HG02642 (cell line): ENCODE measurements at regions not wholly inside any gene's neighbourhood (a gene's known extent, or its start where the extent isn't known, plus 50 kb on each side); places are given as distances from the start of the nearest gene placed in this dataset.
"Not testable (repeated sequence)": the region's sequence is repeated elsewhere in the genome, so short reads cannot be mapped to it uniquely, and the experiment has no call there.

Experiments used
- ATAC-seq: cut with Tn5 transposase; IDR thresholded peaks from one replicate; pipeline ENCODE4 v1.9.1; 2021; ENCODE audit warnings: mild to moderate bottlenecking; ENCODE audit not compliant: unreplicated experiment, poor library complexity

- no peak for ATAC-seq
Observed at GRCh38 chr3:94778289-94778688, 715.4 kb downstream of the NSUN3 start.

- ATAC-seq = no peak
Observed at GRCh38 chr3:94778814-94779494, 716.1 kb downstream of the NSUN3 start.

DNA sequence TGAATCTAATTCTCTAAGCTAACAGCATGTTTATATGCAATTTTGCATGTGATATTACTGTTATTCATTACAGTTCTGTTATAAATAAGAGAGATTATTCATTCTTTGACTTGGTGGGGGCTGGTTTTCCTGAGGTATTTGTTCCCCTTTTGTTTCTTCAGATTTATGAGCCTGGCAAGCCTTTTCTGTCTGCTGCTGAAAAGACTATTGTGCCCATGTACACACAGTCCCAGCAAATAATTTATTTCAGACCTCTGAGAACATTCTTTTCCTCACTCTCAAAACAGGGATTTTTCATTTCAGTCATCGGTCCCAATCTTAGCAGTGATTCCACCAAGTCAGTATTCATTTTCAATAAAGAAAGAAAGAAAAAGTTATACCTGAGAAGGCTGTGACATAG is 716.8 kb downstream of the NSUN3 start:
- ATAC-seq = no peak

DNA sequence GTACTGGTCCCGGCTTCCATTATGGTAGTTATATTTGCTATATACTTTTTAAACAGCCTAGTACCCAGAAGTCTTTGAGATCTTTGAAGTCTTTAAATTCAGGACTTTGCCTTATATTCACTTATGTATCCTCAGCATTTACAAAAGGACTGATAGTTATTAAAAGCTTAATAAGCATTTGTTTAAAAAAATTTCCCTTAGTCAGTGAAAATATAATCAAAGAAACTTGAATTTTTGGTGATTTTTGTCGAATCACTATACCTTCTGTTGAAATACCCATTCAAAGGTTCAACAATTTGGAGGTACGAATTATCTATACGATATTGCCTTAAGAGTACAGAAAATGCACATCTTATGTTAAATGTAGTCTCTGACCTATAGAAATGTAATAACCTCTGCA is 721.4 kb downstream of the NSUN3 start:
- ATAC-seq = no peak

DNA sequence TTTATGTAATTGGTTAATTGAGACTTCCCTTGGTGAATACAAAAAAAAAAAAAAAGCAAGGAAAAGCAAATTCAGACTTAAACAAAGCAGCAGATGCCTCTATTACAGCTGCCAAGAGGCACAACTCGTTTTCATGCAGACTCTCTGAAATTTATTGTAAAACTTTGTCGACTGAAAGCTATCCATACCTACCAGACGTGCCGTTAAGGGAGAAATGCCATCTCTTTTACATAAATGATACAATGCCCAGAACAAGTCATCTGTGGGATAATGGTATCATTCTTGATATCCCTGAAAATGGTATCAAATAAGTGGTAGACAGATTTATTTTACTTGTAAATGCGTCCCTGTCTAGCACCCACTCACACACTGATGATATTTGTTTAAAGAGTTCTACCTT is 724.2 kb downstream of the NSUN3 start:
- no peak for ATAC-seq

DNA sequence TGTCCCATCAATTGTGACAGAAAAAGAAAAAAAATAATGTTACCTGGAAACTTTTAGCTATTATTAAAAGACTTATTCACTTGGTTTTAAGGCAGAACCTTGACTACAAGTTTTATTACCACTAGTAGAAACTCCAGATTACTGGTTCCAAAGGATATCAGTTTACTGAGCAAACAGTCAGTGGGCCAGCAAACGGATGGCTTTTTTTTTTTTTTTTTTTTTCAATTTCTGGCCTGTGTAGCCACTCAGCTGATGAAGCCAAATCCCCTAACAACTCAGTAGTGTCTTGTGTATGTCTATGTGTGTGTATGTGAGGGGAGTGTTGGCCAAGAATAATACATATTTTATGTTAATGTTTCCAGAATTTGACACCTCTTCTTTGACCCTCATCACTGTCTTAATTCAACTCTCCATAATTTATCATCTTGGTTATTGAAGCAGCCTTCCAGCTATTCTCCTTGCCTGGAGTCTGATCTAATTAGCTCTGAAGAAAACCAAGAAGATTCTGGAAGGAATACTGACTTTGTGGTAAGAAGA is 724.9 kb downstream of the NSUN3 start:
- ATAC-seq = no peak

DNA sequence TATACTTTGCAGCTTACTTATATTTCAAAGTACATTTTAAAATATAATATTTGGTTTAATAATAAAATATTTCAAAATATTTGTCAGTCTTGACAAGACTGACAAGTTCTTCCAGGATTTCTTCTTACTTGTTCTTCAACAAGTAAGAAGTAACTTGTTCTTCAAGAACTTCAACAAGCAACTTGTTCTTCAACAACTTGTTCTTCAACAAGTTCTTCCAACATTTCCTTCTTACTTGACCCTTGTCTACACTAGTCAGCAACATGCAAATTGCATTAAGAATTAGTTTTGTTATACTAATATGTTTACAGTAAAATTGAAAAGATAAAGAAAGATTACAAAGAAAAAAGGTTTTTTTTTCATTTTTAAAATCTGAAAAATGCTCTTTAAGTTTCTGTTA is 731.7 kb downstream of the NSUN3 start:
- no peak for ATAC-seq

DNA sequence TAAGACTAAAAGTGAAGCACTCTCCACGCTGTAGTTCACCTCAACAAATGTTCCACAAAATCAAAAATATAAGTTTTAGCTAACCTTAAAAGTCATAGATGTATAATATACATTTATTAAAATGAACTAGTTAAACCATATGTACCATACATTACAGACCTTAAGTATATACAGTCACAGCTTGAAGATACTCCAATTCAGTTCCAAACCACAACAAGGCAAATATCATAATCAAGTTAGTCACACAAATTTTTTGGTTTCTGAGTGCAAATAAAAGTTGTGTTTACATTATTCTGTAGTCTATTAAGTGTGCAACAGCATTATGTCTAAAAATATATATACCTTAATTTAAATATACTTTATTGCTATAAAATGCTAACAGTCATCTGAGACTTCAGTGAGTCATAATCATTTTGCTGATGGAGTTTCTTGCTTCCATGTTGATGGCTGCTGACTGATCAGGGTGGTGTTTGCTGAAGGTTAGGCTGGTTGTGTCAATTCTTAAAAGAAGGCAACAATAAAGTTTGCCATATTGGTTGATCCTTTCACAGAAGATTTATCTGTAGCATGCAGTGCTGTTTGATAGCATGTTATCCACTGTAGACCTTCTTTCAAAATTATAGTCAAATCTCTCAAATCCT is 736.7 kb downstream of the NSUN3 start:
- ATAC-seq = no peak

DNA sequence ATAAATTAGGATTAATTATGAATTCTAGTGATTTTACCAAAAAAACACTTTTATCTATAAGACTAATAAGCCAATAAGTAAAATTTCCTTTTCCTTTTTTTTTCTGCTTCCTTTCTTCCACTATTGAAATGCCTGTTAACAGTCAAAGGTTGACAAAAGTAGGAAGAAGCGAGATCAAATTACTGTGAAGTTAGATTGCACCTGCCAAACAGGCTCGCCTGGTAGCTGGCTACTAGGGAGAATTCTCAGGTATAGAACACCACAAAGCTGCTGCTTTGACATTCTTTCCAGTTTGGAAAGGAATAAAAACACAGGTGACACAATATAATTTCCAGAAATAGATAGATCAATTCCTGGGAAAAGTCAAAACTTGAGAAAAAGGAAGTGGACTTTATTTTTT is 749.0 kb downstream of the NSUN3 start:
- ATAC-seq = no peak

DNA sequence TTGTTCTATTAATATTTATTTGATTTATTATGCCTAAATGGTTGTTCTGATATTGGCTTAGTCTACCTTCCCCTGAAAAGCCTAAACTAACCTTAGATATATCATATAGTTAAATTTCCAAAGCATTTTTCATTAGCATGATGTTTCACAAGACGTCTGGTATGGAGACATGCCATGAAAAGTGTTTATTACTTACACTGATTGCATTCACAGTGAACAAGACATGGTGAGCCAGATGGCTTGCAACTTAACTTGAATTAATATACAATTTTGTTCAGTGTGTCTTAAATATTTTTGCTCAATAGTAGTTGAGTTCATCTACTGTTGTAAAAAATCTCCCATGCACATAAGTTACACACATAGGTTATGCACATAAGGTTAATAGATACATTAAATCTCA is 758.4 kb downstream of the NSUN3 start:
- ATAC-seq = no peak

- no peak for ATAC-seq
Observed at GRCh38 chr3:94822298-94822697, 759.4 kb downstream of the NSUN3 start.

GRCh38 chr3:94846251-94846650 is 783.4 kb downstream of the NSUN3 start:
- ATAC-seq = not testable (repeated sequence)

DNA sequence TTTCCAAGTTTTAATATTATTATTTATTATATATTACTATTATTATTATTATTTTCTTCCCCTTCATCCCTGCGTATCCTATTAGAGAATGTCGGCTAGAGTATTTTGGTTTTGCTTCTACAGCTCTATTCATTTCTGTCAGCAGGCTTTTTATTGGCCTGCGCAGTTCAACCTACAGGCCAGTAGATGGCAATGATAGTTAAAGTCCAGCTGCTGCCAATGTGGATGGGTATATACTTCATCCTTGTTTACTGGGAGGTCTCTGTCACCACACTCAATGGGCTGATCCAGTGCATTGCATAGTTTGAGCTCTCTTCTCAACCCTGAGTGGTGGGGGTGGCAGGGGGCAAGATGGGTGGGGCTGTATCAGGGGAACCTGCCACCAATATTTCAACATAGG is 799.8 kb downstream of the NSUN3 start:
- peak; percentile 86 for ATAC-seq

DNA sequence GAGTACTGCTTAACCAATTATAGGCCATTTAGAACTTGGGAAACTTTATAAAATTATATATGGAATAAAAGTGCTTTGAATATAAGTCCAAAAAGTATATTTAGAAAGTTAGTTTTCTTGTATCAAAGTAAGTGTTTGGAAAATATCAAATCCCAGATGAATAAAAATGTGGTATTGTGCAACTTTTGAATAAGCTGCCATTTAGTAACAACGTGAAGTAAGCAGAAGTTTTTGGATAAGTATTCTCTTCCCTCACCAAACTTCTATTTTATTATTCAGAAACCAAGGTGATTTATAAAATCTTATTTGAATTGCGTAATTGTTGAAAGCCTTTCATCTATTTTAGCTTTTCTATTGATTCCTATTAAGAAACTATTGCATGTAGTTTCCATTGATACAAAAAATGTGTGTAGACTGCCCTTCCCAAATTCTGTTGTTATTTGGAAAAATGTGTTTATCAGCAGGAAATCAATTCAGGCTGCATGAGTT is 806.2 kb downstream of the NSUN3 start:
- no peak for ATAC-seq

GRCh38 chr3:94873751-94874150 is 810.9 kb downstream of the NSUN3 start:
- ATAC-seq = no peak

- no peak for ATAC-seq
Observed at GRCh38 chr3:94875149-94875548, 812.3 kb downstream of the NSUN3 start.

DNA sequence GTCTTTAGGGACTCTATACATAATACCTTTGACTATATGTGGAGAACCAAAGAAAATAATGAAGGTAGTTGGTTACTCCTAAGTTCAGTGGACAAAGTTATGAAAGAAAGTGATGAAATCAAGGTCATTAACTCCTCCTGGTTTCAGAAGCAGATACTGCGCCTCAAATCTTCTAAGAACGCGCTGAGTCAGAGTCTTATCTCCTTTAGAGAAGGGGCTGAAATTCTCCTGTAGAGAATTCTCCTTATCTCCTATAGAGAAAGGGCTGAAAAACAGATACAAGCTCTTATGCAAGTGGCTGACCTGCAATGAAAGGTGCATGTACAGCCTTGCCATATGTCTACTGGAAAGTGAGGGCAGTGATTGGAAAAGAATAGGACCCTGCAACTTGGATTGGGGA is 824.2 kb downstream of the NSUN3 start:
- ATAC-seq = no peak

GRCh38 chr3:94896994-94897393 is 834.1 kb downstream of the NSUN3 start:
- ATAC-seq = no peak

- ATAC-seq = no peak
Observed at GRCh38 chr3:94904156-94904674, 841.4 kb downstream of the NSUN3 start.

DNA sequence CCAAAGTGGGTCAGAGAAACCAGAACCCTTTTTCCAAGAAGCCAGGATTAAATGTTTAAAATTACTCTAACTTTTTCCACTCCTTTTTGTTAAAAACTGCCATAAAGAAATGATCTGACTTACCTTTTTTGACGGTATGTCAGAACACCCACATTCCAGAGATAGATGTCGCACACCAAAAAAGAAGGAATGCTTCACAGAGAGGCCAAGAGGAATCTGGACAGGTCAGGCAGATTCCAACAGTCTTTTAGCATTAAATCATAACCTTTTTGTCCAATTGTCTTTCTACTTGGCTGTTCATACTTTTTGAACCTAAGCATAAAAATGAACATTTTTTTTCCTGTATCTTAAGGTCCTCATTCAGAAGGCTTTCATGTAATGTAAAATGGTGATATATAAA is 846.9 kb downstream of the NSUN3 start:
- no peak for ATAC-seq

DNA sequence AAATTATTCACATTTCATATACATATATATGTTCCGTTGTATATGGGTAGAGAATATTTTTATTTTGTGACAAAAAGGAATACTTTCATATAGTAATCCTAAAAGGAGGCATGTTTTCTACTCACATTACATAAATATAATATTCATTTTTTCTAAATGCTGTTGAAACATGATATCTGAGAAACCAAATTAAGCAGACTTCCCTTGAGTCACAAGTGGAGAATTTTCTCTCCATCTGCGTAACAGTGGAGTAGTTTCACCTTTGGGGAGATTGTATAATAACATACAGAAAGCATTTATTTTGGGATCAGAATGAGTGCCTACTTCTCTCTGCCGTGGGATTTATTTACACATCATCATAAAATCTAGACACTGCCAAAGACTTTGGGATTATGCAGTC is 849.8 kb downstream of the NSUN3 start:
- no peak for ATAC-seq

GRCh38 chr3:94927175-94927574 is 864.3 kb downstream of the NSUN3 start:
- ATAC-seq = no peak
